Vagina (tissue), 2 donors: ENCODE measurements at regions not wholly inside any gene's neighbourhood (a gene's known extent, or its start where the extent isn't known, plus 50 kb on each side); places are given as distances from the start of the nearest gene placed in this dataset.

Experiments used
- DNase-seq, 2 donors: peaks; one replicate each; pipeline ENCODE4 v3.0.0-alpha.2; 2017; ENCODE audit errors: extremely low spot score in 2 of 2
- H3K27ac ChIP-seq: fragments of 200-600 bp; sonication (generic); one replicate; pipeline ENCODE4 v1.5.1; 2019
- H3K27me3 ChIP-seq: fragments of 200-600 bp; sonication (generic); one replicate; pipeline ENCODE4 v1.5.1; 2019
- H3K36me3 ChIP-seq, 2 donors: fragments of 200-600 bp; sonication (generic); one replicate each; pipeline ENCODE4 v1.5.1; 2017 to 2019
- H3K4me1 ChIP-seq: fragments of 200-600 bp; sonication (generic); one replicate; pipeline ENCODE4 v1.5.1; 2019
- H3K4me3 ChIP-seq, 2 donors: fragments of 200-600 bp; sonication (generic); 1 replicate in 1 of 2; 2 replicates in 1 of 2; pipeline ENCODE4 v1.5.1; 2016 to 2019
- H3K9me3 ChIP-seq: fragments of 200-600 bp; sonication (generic); one replicate; pipeline ENCODE4 v1.5.1; 2019
- CTCF ChIP-seq, 3 experiments: fragments of 450-650 bp in 2 of 3; fragments of 200-600 bp in 1 of 3; sonication (generic) in 1 of 3; IDR thresholded peaks; one replicate each; pipeline ENCODE4 v1.5.1; 2017 to 2019; ENCODE audit warnings: antibody characterized with exemption in 3 of 3, mild to moderate bottlenecking in 2 of 3, moderate library complexity in 2 of 3
- POLR2A ChIP-seq, 2 donors: fragments of 450-650 bp; IDR thresholded peaks; one replicate each; pipeline ENCODE4 v1.6.1; 2017; ENCODE audit warnings: antibody characterized with exemption in 2 of 2, mild to moderate bottlenecking in 2 of 2, moderate library complexity in 2 of 2
- POLR2AphosphoS5 ChIP-seq, 2 donors: sonication (generic); formaldehyde crosslinking; IDR thresholded peaks; one replicate each; pipeline ENCODE4 v1.9.0; 2017; ENCODE audit warnings: antibody characterized with exemption in 2 of 2, mild to moderate bottlenecking in 2 of 2, low read depth in 1 of 2; ENCODE audit not compliant: insufficient read depth in 1 of 2
- intact Hi-C: fragments of 100-400 bp; cut with DNase I; formaldehyde crosslinking; loops from one replicate; pipeline ENCODE4 v1.15.1; 2023

- Histone ChIP-seq H3K4me1 (no peaks in the 10 kb centered on the region), H3K9me3 (no peaks in the 10 kb centered on the region), H3K4me3 (no peak overlapping the region), H3K27ac (no peak overlapping the region), H3K36me3 (no peaks in the 10 kb centered on the region), H3K27me3 (no peaks in the 10 kb centered on the region)
- no peak for DNase-seq
- intact Hi-C loops, result no loop called here
- TF ChIP-seq POLR2A (IDR thresholded peaks at IDR 0.05), result no peak
- TF ChIP-seq CTCF (IDR thresholded peaks at IDR 0.05), result no peak
- no peak for TF ChIP-seq POLR2AphosphoS5 (IDR thresholded peaks at IDR 0.05; ENCODE audit: insufficient read depth in 1 of 2, low read depth in 1 of 2)
Observed at GRCh38 chr1:80359666-80360065, 1353.1 kb upstream of the ADGRL4 start.

GRCh38 chr1:80349218-80349617, 1342.7 kb upstream of the ADGRL4 start:
- H3K36me3 ChIP-seq, result no peaks in the 10 kb centered on the region
- H3K27ac ChIP-seq, result no peak overlapping the region
- DNase-seq, result no peak
- intact Hi-C loops, result no loop called here
- H3K4me1 ChIP-seq, result no peaks in the 10 kb centered on the region
- no peaks in the 10 kb centered on the region for H3K27me3 ChIP-seq
- no peaks in the 10 kb centered on the region for H3K9me3 ChIP-seq
- H3K4me3 ChIP-seq, result no peak overlapping the region
- no peak for TF ChIP-seq POLR2AphosphoS5 (IDR thresholded peaks at IDR 0.05; ENCODE audit: insufficient read depth in 1 of 2, low read depth in 1 of 2)
- no peak for TF ChIP-seq CTCF (IDR thresholded peaks at IDR 0.05)
- TF ChIP-seq POLR2A (IDR thresholded peaks at IDR 0.05), result no peak

GRCh38 chr1:80341021-80341420, 1334.5 kb upstream of the ADGRL4 start:
- no peak for TF ChIP-seq POLR2A (IDR thresholded peaks at IDR 0.05)
- no peak for TF ChIP-seq CTCF (IDR thresholded peaks at IDR 0.05)
- no peak for TF ChIP-seq POLR2AphosphoS5 (IDR thresholded peaks at IDR 0.05; ENCODE audit: insufficient read depth in 1 of 2, low read depth in 1 of 2)
- no peaks in the 10 kb centered on the region for H3K9me3 ChIP-seq
- intact Hi-C loops, result no loop called here
- H3K4me1 ChIP-seq, result no peaks in the 10 kb centered on the region
- H3K27me3 ChIP-seq, result no peaks in the 10 kb centered on the region
- no peak overlapping the region for H3K4me3 ChIP-seq
- H3K36me3 ChIP-seq, result no peaks in the 10 kb centered on the region
- H3K27ac ChIP-seq, result no peak overlapping the region
- DNase-seq, result no peak

GRCh38 chr1:80318108-80318507, 1311.6 kb upstream of the ADGRL4 start:
- no peak for DNase-seq
- H3K36me3 ChIP-seq, result no peaks in the 10 kb centered on the region
- H3K27me3 ChIP-seq, result no peaks in the 10 kb centered on the region
- H3K9me3 ChIP-seq, result no peaks in the 10 kb centered on the region
- no peaks in the 10 kb centered on the region for H3K4me1 ChIP-seq
- H3K27ac ChIP-seq, result no peak overlapping the region
- TF ChIP-seq POLR2AphosphoS5 (IDR thresholded peaks at IDR 0.05; ENCODE audit: insufficient read depth in 1 of 2, low read depth in 1 of 2), result no peak
- no peak for TF ChIP-seq POLR2A (IDR thresholded peaks at IDR 0.05)
- TF ChIP-seq CTCF (IDR thresholded peaks at IDR 0.05), result no peak
- H3K4me3 ChIP-seq, result no peak overlapping the region
- intact Hi-C loops, result no loop called here

- intact Hi-C loops, result no loop called here
- DNase-seq, result no peak
- Histone ChIP-seq H3K27ac (no peak overlapping the region), H3K27me3 (no peaks in the 10 kb centered on the region), H3K36me3 (no peaks in the 10 kb centered on the region), H3K4me3 (no peak overlapping the region), H3K4me1 (no peaks in the 10 kb centered on the region), H3K9me3 (no peaks in the 10 kb centered on the region)
- TF ChIP-seq POLR2A (IDR thresholded peaks at IDR 0.05) (no peak), CTCF (IDR thresholded peaks at IDR 0.05) (no peak), POLR2AphosphoS5 (IDR thresholded peaks at IDR 0.05; ENCODE audit: insufficient read depth in 1 of 2, low read depth in 1 of 2) (no peak)
Observed at GRCh38 chr1:80310703-80311245, 1304.2 kb upstream of the ADGRL4 start.
